GM18909 (cell line): ENCODE measurements at regions not wholly inside any gene's neighbourhood (a gene's known extent, or its start where the extent isn't known, plus 50 kb on each side); places are given as distances from the start of the nearest gene placed in this dataset.
"Not testable (repeated sequence)": the region's sequence is repeated elsewhere in the genome, so short reads cannot be mapped to it uniquely, and the experiment has no call there.

Source experiments
- ATAC-seq: cut with Tn5 transposase; IDR thresholded peaks from one replicate; pipeline ENCODE4 v1.9.1; 2021; ENCODE audit warnings: mild to moderate bottlenecking; ENCODE audit not compliant: unreplicated experiment, poor library complexity

DNA sequence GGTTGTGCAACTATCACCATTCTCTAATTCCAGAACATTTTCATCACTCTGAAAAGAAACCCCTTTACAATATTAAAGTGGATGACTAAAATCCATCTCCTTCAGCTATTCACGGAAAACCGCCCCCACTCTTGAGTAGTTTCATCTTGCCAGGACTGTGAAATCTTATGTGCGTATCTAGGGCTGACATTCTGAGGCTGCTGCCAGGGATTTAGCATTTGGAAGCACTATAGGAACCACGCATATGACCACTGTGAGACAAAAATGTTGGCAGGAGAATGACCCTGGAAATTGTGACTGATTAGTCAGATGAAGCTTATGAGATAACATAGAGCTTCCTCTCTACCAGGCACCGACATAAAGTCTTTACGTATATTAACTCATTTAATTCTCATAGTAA, 305.2 kb upstream of the PDE3A start:
- ATAC-seq: no peak

DNA sequence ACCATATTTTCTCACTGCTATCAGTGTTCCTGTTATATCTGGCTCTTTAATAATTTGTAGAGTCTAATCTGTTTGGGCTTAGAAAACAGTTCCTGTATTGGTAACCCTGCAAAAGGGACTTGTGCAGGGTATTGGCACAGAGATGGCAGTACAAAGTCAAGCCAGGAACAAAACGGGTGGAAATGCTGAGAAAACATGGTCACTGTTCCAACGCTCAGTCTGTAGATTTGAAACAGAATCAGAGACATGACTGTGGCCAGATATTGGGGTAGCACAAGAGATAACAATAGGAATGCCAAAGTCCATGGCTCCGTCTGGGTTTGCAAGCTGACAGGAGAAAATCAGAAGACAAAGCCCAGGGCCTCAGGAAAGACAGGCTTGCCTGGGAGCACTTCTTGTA, 290.7 kb upstream of the PDE3A start:
- no peak for ATAC-seq

DNA sequence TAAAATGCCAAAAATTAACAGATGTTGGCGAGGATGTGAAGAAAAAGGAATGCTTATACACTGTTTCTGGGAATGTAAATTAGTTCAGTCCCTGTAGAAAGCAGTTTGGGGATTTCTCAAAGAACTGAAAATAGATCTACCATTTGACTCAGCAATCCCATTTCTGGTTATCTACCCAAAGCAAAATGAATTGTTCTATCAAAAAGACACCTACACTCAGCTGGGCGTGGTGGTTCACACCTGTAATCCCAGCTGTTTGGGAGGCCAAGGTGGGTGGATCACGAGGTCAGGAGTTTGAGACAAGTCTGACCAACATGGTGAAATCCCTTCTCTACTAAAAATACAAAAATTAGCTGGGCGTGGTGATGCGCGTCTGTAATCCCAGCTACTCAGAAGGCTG, 279.3 kb upstream of the PDE3A start:
- no peak for ATAC-seq

DNA sequence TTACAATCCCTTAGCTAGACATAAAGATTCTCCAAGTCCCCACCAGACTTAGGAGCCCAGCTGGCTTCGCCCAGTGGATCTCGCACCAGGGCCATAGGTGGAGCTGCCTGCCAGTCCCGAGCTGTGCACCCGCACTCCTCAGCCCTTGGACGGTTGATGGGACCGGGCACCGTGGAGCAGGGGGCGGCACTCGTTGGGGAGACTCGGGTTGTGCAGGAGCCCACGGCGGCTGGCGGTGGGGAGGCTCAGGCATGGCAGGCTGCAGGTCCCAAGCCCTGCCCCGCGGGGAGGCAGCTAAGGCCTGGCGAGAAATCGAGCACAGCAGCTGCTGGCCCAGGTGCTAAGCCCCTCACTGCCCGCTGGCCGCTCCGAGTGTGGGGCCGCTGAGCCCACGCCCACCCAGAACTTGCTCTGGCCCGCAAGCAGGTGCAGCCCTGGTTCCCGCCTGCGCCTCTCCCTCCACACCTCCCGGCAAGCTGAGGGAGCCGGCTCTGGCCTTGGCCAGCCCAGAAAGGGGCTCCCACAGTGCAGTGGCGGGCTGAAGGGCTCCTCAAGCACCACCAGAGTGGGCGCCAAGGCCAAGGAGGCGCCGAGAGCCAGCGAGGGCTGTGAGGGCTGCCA, 275.0 kb upstream of the PDE3A start:
- not testable (repeated sequence) for ATAC-seq

DNA sequence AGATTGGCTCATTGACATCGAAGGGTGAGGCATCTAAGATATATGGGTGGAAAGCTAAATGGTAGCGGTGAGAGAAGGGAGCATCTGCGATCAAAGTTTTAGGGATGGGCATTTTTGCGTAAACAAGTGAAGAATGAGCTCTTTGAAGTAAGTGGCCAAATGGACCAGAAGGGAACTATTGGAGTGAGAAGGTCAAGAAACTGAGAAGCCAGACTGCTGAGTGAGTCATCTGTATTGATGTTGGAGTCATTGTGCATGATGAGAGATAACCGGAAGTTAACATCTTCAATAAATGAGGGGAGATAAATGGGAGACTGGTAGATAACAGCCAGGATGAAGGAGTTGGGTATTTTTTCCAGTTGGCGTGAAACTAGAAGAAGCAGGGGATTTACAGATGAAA, 271.9 kb upstream of the PDE3A start:
- ATAC-seq: no peak

DNA sequence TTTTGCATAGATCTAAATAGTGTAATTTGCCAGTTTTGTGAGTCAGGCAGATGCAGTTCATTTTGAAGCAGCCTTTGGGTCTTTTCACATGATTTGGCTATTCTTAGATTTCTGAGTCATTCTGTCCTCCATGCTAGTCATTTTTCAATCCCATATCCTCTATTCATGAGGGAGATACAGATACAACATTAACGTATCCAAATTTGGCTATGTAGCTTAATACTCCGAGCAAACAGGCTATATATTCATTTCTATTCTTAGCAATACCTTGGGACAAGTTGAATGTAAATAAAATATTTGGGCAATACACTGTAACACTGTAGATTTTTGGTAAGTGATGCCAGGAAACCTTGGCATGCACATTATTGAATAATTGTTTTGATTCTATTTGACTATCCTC, 270.7 kb upstream of the PDE3A start:
- no peak for ATAC-seq

DNA sequence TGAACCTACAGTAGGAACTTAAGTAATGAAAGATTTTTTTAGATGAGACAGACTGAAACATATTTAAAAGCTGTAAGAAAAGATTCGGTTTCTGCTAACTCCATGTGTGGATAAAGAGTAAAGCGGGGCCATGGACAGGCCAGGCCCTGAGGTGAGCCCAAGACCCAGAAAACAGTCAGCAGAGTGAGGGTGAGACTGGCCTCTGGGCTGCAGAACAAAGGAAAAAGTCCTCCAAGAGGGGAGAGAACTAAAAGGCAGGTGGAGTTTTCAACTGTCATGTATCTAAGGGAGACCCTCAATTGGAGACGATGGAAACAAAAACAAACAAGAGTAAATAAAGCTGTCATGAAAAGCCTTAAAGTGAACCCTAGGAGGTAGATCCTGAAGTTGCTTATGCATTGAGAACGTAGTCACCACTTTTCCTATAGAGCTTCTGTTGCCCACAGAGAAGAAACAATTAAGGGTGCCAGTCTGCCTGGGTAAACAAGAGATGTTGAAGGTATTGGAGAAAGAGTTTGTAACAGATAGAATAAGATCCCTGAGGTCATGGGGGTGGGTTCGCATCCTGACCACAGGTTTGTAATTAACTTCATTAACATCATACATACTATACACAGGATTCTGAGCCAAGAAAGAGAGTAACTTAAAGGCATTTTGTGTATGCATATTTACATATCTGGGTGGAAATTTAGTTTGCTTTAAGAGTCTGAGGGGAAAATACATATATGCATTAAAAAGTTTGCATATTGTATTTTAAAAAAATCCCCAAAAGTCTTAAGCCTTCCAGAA, 268.7 kb upstream of the PDE3A start:
- ATAC-seq: no peak

DNA sequence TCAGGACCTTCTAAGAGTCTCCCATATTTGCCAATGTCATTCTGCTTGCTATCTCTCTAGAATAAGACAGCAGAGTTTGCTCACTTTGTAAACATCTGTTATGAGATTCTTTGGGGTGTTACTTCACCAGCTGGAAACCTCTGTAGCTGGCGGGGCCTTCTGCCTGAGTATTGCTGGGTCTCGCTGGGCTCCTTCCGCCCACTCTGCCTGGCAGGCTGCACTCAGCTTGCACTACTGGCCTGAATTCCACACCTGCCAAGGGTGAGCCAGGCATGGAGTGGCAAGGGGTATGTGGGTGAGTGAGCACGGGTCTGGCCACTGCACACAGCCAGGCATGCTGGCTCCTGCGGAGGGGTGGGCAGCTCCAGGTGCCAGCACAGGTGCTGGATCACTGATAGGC, 267.3 kb upstream of the PDE3A start:
- ATAC-seq: no peak

DNA sequence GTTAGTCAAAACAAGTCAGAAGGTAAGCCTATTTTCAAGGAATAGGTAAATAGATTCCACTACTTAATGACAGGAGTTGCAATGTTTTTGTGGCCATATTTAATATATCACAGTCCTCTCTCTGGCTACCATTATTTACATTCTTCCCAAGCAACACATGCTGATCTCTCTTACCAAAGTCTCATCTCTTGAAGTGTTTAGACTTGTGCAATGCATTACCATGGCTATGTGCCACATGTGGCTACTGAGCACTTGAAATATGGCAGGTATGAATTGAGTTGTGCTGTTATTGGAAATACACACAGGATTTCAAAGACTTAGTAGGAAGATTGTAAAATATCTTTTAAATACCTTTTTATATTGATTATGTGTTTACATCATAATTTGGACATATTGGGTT, 262.4 kb upstream of the PDE3A start:
- ATAC-seq: no peak

DNA sequence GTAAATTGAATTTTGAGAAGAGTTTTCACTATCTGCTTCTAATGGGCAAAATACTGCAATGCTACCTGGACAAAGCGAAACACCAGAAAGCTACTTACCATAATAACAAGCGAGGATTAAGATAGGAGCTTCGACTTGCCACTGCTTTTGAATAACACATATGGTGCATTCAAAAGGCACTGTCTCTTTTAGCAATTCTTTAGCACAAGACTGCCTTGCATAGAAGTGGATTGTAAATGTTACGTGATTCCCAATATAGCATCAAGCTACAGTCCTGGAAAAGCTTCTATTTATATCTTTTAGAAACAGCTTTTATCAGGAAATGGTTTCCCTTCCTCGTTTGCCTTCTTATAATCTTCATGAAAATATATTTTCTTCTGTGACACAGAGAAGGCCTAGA, 258.7 kb upstream of the PDE3A start:
- ATAC-seq: no peak

DNA sequence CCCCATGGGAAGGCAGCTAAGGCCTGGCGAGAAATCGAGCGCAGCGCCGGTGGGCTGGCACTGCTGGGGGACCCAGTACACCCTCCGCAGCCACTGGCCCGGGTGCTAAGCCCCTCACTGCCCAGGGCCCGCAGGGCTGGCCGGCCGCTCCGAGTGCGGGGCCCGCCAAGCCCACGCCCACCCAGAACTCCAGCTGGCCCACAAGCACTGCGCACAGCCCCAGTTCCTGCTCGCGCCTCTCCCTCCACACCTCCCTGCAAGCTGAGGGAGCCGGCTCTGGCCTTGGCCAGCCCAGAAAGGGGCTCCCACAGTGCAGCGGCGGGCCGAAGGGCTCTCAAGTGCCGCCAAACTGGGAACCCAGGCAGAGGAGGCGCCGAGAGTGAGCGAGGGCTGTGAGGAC, 253.0 kb upstream of the PDE3A start:
- ATAC-seq: not testable (repeated sequence)

DNA sequence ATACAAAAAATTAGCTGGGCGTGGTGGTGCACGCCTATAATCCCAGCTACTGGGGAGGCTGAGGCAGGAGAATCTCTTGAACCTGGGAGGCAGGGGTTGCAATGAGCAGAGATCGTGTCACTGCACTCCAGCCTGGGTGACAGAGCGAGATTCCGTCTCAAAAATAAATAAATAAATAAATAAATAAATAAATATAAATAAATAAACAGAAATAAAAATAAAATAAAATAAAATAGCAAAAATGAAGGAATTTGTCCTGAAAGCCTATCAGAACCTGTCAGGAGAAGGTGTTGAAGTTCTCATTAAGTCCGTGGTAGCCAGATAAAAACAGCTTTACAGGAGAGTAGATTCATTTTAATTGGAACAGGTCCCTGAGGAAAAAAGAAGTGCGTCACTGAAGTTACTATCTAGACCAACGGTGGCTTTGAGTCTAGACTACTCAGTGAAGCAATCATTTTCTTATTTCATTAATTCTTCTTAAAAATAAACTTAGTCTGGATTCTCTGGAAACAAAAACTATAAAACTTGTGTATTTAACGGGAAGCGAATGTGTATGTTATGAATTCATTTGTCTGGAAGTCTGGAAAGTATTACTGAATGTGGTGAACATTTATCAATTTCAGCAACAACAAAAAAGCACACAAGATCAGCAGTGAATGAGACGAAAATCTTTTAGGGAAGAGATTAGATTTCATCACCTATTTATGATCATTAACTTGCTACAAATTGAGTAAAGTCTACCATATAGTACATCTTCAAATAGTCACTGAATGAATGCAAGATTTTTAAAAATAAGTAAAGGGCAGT, 248.5 kb upstream of the PDE3A start:
- no peak for ATAC-seq

DNA sequence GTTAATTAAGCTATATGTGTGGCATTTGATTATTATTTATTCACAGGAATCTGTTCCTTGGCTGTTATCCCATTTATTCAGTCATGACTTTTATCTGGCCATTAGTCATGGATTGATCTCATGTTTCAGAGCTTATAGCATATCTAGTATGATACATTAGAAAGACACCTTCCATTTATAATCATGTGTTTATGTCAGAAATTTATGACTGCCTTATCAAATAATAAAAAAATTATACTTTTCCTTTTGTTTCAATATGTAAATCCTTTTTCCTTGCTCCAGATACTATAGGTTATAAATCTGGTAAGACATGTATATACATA, 248.0 kb upstream of the PDE3A start:
- ATAC-seq: no peak

DNA sequence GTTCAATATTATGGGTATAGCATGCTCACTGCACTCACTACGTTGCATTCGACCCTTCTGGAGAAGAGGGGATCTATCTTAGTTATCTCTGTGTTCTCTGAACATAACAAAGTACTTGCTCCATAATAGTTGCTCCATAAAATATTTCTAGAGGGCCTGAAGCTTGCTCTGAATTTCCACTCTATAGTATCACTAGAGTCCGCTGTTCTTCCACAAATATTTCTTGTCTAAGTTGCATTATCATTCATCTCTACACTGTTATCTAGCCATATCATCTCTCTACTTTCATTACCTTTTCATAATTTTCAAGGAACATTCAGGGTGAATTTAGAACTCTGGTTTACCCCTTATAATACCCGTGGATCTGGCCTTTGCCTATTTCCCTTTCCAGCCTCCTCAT, 246.1 kb upstream of the PDE3A start:
- ATAC-seq: no peak

DNA sequence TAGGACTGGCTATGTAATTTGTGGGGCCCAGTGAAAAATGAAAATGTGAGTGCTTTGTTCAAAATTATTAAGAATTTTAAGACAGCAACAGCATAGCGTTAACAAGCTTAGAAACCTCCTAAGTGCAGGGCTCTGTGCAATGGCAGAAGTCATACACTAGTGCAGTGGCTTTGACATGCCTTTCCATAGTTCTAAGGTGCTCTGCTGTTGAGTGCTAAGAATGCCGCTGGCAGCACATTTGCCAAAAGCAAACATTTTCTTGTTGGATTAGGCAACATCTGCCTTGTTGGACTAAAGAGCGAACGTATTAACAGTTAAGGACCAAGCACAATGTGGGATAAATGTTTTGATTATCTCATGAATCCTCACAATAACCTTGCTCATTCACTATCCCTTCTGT, 244.9 kb upstream of the PDE3A start:
- ATAC-seq: no peak

DNA sequence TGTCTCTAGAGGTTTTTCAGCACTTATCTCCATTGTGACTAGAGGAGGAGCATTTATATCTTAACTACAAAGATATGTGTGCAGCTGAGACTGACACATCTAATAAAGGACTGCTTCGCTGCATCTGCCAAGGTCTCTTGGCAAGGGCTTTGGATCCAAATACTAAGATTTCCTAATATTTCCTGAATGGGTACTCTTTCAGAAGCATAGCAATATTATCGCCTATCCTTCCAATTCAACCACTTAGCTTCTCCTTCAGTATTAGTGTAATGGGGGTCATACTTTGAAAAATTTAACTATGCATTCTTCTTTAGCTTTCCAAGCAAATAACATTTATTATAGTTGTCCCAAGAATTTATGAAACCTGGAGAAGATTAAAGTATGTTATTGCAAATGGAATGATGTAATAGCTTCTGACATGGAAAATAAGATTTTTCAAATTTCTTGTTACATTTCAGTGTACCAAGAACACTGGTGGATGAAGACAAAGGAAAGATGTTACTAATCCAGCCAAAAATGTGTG, 243.0 kb upstream of the PDE3A start:
- no peak for ATAC-seq

DNA sequence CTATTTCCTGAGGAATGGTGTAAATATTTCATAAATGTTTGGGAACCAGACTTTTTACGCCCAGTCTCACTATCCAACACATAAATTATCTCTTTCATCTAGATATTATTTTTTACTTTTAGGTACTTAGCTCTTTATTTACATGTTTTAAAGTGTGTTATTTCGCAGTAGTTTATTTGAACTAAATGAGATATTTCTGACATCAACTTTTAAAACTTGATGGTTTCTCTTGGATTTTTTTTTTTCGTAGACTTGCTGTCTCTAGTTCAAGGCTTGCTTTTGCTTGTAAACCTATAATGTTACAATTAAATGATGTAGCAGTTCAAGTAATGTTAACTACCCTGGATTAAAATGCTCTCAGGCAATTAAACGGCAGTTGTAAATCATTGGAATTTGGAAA, 241.7 kb upstream of the PDE3A start:
- no peak for ATAC-seq

DNA sequence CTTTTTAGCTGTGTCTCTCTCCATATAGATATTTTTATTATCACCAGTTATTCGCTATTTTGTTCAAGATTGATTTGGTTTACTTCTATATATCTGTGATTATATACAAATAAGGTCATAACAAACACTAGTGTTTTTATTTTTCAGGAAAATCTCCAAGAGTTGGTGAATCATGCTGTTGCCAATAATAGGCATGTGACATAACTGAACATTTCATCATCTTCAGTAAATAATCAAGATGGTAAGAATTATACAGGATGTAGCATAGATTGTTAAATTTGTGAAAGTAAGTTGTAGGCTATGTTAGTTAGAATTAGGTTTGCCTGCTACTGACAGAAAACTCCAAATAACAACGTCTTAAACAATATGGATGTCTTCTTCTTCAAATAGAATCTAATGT, 240.9 kb upstream of the PDE3A start:
- no peak for ATAC-seq

DNA sequence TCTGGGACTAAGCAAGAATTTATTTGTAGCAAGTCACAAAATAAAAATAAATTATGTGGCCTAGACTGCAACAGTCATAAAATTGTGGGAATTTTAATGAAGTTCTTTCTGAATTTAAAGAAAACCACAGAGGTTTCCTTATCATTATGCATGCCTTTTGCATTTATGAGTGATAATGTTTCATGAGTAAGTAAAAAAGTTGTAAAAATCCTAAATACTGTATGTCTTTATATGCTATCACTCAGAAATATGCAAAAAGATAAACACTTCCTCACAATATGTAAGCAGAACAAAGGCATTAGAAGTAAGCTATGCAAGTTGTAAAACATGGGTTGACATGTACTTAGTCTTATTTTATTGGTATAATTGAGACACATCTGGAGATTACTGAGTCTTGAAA, 239.4 kb upstream of the PDE3A start:
- no peak for ATAC-seq

DNA sequence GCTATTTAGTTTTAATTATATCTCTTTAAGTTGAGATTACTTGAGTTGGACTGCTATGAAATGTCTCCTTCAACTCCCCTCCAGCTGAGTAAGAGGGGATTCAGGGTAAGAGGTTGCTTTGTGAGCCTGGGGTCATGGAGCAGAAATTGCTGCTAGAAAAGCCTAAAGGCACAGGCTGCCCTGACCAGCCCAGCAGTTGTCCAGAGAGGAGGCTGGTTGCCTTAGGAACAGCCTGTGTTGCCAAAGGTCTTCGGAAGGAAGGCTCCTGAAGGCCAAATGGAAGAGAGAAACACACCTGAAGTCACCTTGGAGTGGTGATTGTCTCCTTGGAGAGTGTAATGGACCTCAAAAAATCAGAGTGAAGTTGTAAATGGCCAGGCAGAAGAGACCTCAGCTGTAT, 235.5 kb upstream of the PDE3A start:
- no peak for ATAC-seq

DNA sequence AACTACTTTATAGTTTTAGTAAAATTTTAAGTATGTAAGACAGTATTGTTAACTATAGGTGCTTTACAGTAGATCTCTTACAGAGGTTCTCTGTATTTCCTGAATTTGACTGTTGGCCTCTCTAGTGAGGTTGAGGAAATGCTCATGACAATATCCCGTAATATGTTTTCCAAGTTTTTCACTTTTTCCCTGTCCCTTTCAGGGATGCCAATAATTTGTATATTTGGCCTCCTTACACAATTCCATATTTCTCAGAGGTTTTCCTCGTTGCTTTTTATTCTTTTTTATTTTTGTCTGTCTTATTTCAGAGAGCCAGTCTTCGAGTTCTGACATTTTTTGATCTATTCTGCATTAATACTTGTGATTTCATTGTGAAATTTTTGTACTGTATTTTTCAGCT, 233.7 kb upstream of the PDE3A start:
- ATAC-seq: no peak
